Epidermal melanocyte (primary cell): ENCODE measurements at regions not wholly inside any gene's neighbourhood (a gene's known extent, or its start where the extent isn't known, plus 50 kb on each side); places are given as distances from the start of the nearest gene placed in this dataset.

Experiments used
- DNase-seq: peaks from one replicate; pipeline ENCODE4 v3.0.0; 2011; ENCODE audit warnings: low spot score; ENCODE audit not compliant: insufficient read length

DNA sequence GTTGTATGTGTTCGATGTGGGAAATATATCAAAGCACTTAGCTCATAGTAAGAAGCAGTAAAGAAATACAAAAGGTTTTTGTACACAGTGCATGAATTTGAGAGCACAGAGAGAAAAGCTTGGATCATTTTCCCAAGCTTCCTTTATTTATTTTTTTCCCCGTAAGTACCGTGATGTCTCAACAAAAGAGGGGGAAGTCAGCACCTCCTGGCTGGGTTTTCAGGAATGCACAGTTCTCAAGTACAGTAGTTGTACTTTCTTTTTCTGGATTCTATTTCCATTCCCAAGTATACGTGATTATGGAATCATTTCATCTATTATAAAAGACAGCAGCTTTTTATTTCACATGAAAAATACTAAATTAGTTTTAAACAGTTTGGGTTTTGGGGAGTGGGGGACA lies 171.5 kb upstream of the EDNRA start:
- no peak for DNase-seq

DNA sequence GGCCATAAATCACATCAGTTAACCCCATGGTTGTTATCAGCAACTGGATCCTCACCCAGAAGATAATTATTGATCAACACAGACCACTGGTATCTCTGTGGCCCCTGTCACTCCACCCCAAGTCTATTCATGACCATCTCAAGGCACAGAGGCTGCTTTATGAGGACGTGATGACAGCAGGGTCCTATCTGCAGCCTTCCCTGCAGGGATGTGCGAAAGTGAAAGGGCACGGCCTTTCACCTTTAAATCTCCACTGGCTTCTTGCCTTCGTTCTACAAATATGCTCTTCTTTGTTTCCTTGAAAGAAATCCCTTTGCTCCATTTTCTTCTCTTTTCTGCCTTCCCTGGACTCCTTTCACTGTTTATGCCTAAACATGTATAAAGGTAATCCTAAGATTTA lies 170.6 kb upstream of the EDNRA start:
- DNase-seq = no peak

DNA sequence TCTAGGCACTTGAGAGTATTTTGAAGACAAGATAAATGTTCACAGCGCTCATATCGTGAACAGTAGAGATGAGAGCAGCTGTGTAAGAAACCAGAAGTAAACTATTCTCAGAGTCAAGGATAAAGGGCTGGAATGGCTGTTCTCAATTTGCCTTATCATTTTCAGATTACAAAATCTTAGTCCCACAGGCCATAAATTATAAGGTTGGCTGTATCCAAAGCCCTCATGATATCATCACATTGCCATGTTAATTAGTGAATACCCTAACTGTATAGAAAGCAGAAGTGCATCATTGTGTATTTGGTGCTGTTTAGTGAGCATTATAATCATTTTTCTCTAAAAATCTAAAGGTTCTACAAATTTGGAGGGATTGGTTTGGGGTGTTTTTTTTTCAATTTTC lies 168.9 kb upstream of the EDNRA start:
- DNase-seq = no peak

DNA sequence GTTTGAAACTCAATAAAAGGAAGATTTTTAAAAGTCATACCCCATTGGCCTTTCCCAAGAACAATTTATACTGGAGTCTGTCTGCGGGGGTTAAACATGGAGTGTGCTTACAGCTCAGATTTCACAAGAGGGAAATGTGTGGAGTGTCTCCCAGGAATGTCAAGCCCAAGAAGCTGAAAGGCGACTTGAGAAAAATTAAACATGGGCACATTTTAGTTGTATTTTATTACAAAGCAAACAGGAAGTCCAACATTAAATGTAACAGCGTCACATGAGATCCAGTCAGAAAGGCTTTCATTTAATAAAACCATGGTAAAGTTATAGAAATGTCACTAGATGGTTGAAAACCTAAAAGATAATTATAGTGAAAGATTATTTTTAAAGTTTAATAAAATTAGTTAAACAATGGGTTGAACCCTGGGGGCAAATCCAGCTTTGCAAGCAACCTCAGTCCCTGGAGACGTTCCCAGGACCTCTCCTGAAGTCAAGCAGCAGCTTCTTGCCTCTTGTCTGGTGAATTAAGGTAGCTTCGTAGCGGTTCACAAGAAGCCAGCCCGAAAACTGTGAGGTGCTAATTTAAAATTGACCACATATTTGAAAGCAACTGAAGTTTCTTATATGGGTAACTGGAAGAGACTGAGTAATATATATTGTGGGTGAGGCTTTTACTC lies 168.4 kb upstream of the EDNRA start:
- DNase-seq = no peak

DNA sequence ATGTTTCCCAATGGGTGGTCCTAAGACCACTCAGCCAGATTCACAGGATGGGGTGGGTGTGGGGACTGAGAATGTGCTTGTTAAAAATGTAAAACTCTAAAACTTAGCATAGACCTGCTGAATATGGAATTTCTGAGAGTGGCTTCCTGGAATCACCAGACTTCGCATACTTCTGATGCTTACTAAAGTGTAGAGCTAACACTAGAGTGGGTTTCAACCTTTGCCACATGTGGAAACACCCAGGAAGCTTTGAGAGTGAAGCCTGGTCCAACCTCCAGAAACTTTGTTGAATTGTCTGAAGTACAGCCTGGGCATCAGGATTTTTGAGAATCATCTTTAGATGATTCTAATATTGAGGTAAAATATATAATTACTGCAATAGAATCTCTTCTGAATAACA lies 167.8 kb upstream of the EDNRA start:
- DNase-seq = no peak

DNA sequence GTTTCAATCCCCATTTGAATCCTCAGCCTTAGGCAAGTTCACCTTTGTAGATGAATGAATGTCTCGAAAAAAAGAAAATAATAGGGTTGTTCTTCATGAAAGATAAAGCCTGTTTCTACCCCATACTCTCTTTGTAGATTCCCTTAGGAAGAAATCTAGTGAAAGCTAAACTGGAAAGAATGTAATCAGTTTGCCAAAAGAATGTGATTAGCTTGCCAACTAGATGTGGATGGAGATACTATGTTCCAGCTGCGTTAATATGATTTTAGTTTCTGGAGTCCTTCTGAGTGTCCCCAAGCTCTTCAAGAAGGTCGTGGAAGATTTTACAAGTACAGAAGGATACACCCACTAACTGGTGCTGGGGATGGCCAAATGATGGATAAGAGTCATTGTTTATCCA lies 162.3 kb upstream of the EDNRA start:
- DNase-seq = no peak

DNA sequence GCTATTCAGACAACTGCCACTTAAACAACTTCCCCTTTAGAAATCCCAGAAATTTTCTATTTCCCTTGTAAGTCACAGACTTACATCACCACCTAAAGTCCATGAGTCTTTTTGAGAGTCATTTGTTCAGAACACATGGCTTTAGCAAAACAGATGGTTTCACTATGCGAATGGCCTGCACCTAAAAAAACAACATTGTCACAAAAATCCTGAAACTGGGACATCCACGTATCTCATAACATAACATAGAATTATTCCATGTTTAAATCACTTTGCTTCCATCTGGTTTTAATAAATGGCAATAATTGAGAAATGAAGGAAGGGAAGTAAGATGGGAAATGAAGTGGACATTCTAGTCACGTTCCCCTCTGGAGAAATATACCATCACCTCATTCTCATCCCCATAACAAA lies 155.3 kb upstream of the EDNRA start:
- peak; percentile 51 for DNase-seq

DNA sequence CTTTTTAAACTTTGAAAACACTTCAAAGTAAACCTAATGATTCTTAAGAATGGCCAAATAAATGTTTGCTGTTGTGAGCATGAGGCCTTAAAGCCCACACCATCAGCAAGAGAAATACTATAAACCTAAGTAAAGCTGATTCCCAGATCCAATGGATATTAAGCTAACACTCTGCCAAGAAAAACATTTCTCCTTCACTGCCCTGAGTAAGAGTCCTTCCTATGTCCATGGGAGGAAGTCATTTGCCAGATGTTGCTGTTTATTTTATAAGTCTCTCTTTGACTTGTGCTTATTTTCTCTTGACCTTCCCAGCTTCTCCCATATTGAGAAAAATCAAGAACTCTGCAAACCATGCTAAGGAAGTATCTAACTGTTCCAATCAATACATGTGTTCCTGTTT lies 154.3 kb upstream of the EDNRA start:
- no peak for DNase-seq

DNA sequence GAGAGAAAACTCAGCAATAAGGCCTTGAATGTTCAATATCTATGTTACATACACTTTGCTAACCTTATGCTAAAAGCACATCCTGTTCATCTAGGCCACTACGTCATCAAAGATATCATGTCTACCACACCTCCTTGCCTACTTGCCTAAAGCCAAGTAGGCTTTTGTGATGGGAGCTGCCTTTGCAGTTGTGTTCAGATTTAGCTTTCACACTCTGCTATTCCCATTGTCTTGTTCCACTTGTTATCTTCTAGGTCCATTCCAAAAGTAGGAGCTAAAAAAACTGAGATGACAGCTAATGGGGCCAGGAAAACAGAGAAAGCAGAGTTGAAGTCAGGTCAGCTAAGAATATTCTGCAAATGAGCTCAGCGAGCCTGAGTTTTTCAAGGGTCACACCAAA lies 153.6 kb upstream of the EDNRA start:
- no peak for DNase-seq

DNA sequence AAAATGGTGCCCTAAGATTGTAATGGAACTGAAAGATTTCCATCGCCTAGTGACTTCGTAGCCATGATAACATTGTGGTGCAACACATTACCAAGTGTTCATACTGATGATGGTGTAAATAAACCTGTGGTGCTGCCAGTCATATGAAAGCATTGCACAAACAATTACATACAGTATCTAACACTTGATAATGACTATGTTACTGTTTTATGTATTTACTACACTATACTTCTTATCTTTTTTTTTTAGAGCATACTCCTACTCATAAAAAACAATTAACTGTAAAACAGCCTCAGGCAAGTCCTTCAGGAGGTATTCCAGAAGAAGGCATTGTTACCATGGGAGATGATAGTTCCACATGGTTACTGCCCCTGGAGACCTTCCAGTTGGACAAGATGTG lies 152.7 kb upstream of the EDNRA start:
- DNase-seq = no peak

DNA sequence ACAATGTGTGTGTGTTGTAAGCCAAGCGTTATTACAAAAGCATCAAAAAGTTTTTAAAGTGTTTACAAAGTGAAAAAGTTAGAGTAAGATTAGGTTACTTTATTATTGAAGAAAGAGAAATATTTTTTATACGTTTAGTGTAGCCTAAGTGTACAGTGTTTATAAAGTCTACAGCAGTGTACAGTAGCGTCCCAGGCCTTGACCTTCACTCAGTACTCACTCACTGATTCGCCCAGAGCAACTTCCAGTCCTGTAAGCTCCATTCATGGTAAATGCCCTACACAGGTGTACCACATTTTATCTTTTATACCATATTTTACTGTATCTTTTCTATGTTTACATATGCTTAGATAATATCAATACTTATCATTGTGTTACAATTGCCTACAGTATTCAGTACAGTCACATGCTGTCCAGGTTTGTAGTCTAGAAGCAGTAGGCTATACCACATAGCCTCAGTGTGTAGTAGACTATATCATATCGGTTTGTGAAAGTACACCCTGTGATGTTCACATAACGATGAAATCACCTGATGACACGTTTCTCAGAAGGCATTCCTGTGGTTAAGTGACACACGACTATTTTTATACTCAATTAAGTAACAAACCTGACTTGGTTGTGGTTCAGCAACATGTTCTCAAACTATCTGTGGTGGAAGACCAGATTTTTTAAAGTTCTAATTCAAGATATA lies 152.0 kb upstream of the EDNRA start:
- no peak for DNase-seq

DNA sequence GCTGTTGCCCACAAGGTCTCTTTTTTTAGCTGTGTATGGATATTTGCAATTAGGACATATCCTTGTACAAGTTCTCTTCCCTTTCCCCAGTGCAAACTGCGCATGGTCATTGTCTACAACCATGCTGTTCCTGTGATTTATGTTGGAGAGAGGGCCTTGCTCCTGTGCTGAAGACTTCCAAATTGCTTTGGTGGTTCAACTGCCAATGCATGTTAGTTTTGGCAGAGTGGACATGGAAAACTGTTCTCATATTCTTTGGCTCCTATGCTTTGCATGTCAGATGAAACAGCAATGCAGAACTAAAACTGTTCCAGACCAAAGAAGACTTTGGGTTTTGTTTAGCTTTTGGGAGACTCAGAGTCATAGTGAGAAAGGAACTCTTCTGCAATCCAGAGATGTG lies 148.8 kb upstream of the EDNRA start:
- no peak for DNase-seq

DNA sequence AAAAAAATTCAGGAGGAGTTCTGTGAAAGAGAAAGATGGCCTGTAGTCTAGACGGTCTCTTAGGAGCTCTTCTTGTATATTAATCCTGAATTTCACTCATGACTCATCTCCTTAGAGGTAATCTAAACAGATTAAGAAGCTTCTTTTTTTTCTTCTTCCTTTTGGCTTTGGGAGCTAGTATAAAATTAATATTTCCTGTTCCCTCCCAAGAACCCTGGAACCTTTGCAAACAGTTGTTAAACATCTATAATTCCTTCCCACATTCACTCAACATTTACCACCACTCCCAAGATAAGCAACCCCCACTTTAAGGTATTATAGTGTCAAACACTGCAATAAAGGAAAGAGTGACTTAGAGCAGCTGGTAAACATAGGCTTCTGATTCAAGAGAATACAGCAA lies 146.4 kb upstream of the EDNRA start:
- no peak for DNase-seq

DNA sequence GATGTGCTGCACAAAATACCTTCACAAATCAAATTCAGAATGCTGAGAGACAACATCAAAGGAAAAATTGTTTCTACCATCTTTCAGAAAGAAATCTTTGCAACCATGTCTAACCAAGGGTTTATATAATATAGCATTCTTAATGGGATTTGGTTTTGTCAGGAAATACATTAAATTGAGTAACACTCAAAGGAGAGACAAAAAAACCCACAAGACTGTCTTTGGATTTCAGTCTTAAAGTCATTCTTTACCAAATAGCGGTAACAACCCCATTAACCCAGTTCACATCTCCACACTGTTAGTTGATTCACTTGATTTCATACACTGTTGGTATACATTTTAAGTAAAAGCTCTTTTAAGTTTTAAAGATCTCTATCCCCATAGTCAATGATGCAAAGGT lies 145.7 kb upstream of the EDNRA start:
- DNase-seq = no peak

DNA sequence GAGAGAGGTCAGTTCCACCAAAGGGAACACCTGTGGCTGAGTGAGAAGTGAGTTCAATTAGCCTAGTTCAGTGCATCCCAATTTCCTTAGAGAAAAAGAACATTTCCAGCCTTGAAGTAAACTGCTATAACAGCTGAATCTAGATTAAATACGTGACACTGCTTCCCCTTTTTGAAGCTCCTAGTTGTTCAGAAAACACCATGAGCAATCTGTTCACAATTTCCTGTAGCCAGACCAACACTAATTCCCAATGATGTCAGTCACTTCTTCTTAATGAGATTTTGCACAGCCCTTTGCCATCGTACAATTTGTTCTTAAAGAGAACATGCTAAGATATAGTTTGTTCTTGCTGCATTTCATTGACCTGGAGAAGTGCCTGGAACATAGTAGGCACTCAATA lies 144.6 kb upstream of the EDNRA start:
- no peak for DNase-seq

DNA sequence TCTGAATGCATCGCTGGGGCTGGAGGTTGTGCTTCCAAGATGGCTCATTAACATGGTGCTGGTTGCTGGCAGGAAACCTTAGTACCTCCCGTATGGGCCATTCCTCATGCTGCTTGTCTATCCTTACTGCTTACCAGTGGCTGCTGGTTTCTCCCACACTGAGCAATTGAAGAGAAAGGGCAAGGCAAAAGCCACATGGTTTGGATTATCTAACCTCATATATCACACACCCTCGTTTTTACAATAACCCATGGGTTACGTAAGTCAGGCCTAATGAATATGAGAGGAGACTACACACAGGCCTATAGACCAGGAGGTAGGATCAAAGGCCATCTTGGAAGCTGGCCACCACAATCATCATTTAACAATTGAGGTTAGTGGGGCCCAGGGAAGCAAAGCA lies 141.8 kb upstream of the EDNRA start:
- no peak for DNase-seq

DNA sequence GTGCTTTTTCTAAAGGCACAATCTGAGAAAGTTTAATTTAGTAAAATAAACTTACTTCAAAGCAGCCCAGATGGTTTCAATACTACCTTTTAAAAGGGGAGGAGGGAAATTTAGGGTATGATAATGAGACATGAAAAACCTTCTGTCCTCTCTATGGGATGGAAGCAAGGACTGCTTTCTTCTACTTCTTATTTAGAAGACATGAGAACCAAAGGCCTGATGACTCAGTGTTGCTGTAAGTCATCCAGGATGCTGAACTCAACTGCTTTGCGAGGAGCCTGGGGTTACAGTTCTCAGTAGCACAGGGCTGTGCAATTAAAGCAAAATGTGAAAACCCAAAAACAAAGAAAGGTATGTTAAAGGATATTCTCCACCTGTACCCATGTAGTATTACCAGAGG lies 140.8 kb upstream of the EDNRA start:
- DNase-seq = no peak

DNA sequence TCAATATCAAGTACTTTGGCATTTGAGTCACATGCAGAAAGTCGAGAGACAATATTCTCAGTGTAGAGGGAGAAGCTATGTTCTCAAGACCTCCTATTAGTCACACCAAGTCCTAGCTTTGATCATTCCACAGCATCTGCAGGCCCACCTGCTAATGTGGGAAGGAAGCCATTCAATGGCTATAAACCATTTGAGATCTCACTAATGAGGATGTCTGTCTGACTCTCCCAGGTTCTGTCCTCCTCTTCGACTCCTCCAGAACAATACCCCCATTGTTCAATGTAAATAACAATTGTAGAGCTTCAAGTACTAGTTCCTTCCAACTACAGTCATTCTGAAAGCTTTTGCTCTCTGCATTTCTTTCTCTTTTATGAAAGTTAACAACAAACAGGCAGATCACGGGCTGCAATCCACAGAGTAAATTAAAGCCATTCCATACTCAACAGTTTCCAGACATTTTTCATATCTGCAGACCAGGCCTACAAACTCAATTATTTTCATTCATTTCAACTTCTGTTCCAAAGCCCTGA lies 140.2 kb upstream of the EDNRA start:
- DNase-seq = no peak

DNA sequence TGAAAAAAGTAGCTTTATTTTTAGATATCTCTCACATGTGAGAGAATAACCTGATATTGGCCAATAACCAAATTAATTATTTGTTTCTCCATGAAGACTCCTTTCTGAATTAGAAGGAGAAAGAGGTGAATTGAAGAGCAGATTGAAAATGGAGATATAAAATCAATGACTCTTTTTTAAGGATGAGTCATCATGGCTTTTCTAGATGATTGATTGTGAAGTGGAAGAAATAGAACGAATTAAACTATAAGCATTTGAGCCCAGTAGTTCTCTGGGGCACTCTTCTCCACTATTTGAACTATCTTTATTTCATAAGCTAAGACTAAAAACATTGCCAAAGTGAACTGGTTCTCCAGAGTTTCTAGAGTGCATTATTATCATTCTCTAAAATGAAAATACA lies 137.2 kb upstream of the EDNRA start:
- DNase-seq = no peak

DNA sequence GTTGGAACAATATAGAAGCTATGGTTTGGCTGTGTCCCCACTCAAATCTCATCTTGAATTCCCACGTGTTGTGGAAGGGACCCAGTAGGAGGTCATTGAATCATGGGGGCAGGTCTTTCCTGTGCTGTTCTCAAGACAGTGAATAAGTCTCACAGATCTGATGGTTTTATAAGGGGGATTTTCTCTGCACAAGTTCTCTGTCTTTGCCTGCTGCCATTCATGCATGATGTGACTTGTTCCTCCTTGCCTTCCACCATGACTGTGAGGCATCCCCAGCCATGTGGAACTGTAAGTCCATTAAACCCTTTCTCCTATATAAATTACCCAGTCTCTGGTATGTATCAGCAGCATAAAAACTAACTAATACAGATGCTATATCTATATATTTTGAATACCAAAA lies 135.2 kb upstream of the EDNRA start:
- DNase-seq = no peak

DNA sequence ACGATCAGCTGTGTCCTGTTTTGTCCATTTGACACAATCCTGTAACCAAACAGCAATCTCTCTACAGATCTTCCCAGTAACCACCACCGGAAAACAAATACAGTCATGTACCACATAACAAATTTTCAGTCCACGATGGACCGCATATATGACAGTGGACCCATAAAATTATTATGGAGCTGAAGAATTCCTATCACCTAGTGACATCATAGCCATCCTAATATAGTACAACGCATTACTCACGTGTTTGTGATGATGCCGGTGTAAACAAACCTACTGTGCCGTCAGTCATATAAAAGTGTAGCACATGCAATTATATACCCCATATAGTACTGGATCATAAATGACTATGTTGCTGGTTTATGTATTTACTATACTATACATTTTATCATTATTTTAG lies 133.7 kb upstream of the EDNRA start:
- no peak for DNase-seq

DNA sequence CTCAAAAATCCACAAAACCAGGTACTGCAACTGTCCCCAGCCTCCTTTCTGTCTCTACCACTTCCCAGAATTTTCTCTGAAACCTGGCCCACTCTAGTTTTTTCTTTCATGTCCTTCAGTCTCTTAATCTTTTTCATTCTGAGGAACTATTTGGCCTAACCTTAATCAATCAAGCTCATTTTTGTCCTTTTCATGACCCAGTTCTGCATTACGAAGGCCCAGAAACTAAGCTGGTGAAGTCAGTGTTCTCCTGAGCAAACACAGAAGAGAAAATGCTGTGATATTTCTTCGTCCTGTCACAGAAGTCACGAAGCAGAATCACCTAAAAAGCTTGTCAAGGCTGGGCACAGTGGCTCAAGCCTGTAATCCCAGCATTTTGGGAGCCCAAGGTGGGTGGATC lies 131.7 kb upstream of the EDNRA start:
- DNase-seq = no peak

DNA sequence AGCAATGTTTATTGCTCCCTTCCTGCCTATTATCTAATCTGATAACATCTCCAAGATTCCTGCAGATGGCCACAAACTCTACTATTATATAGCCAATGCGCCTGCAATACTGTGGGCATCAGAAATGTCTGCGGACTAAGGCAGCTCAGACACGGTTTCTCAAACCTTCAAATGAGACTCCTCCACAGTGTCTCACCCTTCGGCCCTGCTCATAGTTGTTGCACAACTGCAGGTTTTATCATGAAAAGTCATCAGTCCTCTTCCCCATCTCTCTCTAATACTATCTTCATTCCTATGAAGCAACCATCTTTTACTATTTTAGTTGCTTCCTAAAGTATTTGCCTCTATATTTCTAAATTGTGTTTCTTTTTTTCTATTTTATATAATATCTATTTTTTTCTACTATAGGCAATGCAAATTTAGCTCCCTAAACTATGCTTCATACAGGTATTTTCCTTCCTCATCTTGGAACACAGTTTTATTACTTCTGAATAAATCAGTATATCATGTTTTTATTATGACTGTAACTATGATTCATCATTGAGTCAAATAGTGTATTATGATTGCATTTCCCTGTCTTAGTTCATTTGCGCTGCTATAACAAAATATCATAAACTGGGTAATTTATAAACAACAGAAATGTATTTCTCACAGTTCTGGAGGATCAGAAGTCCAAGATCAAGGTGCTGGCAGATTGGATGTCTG lies 129.7 kb upstream of the EDNRA start:
- no peak for DNase-seq
